PC-9 (cell line): ENCODE measurements at regions not wholly inside any gene's neighbourhood (a gene's known extent, or its start where the extent isn't known, plus 50 kb on each side); places are given as distances from the start of the nearest gene placed in this dataset.

Experiments used
- BruUV-seq: library from RNA; stranded (reverse); fragments of 400-500 nt; replicated peaks from 2 replicates; lab custom pipeline; 2021; lab: Mats Ljungman, UMichigan
- CTCF ChIA-PET: fragments of 300-600 bp; sonication (Branson Sonifier 250); formaldehyde crosslinking; loops from one replicate; lab custom pipeline; 2022; ENCODE audit warnings: antibody characterized with exemption; lab: Charles Lee
- POLR2A ChIA-PET: fragments of 300-600 bp; sonication (Branson Sonifier 250); formaldehyde crosslinking; loops from one replicate; lab custom pipeline; 2022; ENCODE audit warnings: antibody characterized with exemption; ENCODE audit not compliant: unreplicated experiment; lab: Charles Lee
- DNase-seq, 2 experiments: peaks; one replicate each; pipeline versions ENCODE4 v3.0.0 to v3.0.0-alpha.2; 2015 to 2022; ENCODE audit warnings: mixed read lengths in 1 of 2
- H2AFZ ChIP-seq: fragments of 200-600 bp; sonication (generic); 2 replicates; pipeline ENCODE4 v1.8.1; 2017; ENCODE audit warnings: antibody characterized with exemption
- H3F3A ChIP-seq: fragments of 200-600 bp; sonication (generic); 2 replicates; pipeline ENCODE4 v1.8.1; 2017; ENCODE audit warnings: antibody characterized with exemption, mild to moderate bottlenecking, low read depth; ENCODE audit not compliant: insufficient read depth
- H3K27ac ChIP-seq: fragments of 200-600 bp; sonication (generic); 2 replicates; pipeline ENCODE4 v1.6.1; 2016; ENCODE audit warnings: mixed run types
- H3K27me3 ChIP-seq: fragments of 200-600 bp; sonication (generic); 2 replicates; pipeline ENCODE4 v1.6.1; 2016; ENCODE audit warnings: low read depth, mixed run types; ENCODE audit not compliant: insufficient read depth
- H3K36me3 ChIP-seq: fragments of 200-600 bp; sonication (generic); 2 replicates; pipeline ENCODE4 v1.6.1; 2016; ENCODE audit warnings: low read depth, mixed run types
- H3K4me1 ChIP-seq: fragments of 200-600 bp; sonication (generic); replicated peaks from 2 replicates; pipeline ENCODE4 v1.6.1; 2016; ENCODE audit warnings: mixed run types; ENCODE audit not compliant: insufficient read depth
- H3K4me2 ChIP-seq: fragments of 200-600 bp; sonication (generic); 2 replicates; pipeline ENCODE4 v1.6.1; 2017; ENCODE audit warnings: mixed run types
- H3K4me3 ChIP-seq: fragments of 200-600 bp; sonication (generic); 2 replicates; pipeline ENCODE4 v1.6.1; 2016; ENCODE audit warnings: mixed run types
- H3K79me2 ChIP-seq: fragments of 200-600 bp; sonication (generic); 2 replicates; pipeline ENCODE4 v1.6.1; 2017; ENCODE audit warnings: low read depth, mixed run types
- H3K9me2 ChIP-seq: fragments of 200-600 bp; sonication (generic); 2 replicates; pipeline ENCODE4 v1.8.1; 2017; ENCODE audit warnings: mild to moderate bottlenecking; ENCODE audit not compliant: insufficient read depth
- H3K9me3 ChIP-seq: fragments of 200-600 bp; sonication (generic); 2 replicates; pipeline ENCODE4 v1.8.1; 2016; ENCODE audit warnings: low read depth; ENCODE audit not compliant: insufficient read depth
- H4K20me1 ChIP-seq: fragments of 200-600 bp; sonication (generic); 2 replicates; pipeline ENCODE4 v1.8.1; 2017; ENCODE audit not compliant: insufficient read depth
- EZH2 ChIP-seq: fragments of 200-600 bp; sonication (generic); IDR thresholded peaks from 2 replicates; pipeline ENCODE4 v1.8.0; 2017; ENCODE audit warnings: antibody characterized with exemption, low read depth
- intact Hi-C: fragments of 100-400 bp; cut with micrococcal nuclease; formaldehyde crosslinking; loops from one replicate; pipeline ENCODE4 v1.10.0; 2022; ENCODE audit not compliant: unreplicated experiment
- TF ChIP-seq, protein P1 (sequence below): fragments of 200-600 bp; sonication (generic); conservative IDR thresholded peaks from 2 replicates; pipeline ENCODE4 v1.6.1; 2017; ENCODE audit warnings: mixed run types, antibody characterized with exemption, mild to moderate bottlenecking, moderate library complexity

GRCh38 chr4:81528200-81528599 is 56.5 kb upstream of the RASGEF1B start:
- no TSS peak for BruUV-seq
- H3K27ac ChIP-seq, result no peak overlapping the region
- no peaks in the 10 kb centered on the region for H3K36me3 ChIP-seq
- no peaks in the 10 kb centered on the region for H3K79me2 ChIP-seq
- TF ChIP-seq, protein P1, sequence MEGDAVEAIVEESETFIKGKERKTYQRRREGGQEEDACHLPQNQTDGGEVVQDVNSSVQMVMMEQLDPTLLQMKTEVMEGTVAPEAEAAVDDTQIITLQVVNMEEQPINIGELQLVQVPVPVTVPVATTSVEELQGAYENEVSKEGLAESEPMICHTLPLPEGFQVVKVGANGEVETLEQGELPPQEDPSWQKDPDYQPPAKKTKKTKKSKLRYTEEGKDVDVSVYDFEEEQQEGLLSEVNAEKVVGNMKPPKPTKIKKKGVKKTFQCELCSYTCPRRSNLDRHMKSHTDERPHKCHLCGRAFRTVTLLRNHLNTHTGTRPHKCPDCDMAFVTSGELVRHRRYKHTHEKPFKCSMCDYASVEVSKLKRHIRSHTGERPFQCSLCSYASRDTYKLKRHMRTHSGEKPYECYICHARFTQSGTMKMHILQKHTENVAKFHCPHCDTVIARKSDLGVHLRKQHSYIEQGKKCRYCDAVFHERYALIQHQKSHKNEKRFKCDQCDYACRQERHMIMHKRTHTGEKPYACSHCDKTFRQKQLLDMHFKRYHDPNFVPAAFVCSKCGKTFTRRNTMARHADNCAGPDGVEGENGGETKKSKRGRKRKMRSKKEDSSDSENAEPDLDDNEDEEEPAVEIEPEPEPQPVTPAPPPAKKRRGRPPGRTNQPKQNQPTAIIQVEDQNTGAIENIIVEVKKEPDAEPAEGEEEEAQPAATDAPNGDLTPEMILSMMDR, result no peak
- TF ChIP-seq EZH2, result no peak
- H3K27me3 ChIP-seq, result no peaks in the 10 kb centered on the region
- H3F3A ChIP-seq, result no peaks in the 10 kb centered on the region
- no peaks in the 10 kb centered on the region for H3K4me1 ChIP-seq
- no peaks in the 10 kb centered on the region for H4K20me1 ChIP-seq
- intact Hi-C loops, result no loop called here
- no peak overlapping the region for H3K4me2 ChIP-seq
- no peak for DNase-seq
- CTCF ChIA-PET, result no interaction called here
- no peak overlapping the region for H2AFZ ChIP-seq
- POLR2A ChIA-PET, result no interaction called here
- no peak overlapping the region for H3K4me3 ChIP-seq
- H3K9me2 ChIP-seq, result no peaks in the 10 kb centered on the region
- H3K9me3 ChIP-seq, result no peaks in the 10 kb centered on the region

GRCh38 chr4:81527709-81528108 is 56.0 kb upstream of the RASGEF1B start:
- no peaks in the 10 kb centered on the region for H3K9me2 ChIP-seq
- no TSS peak for BruUV-seq
- ChIA-PET POLR2A (no interaction called here), CTCF (no interaction called here)
- no peaks in the 10 kb centered on the region for H3K9me3 ChIP-seq
- no peak overlapping the region for H2AFZ ChIP-seq
- no peaks in the 10 kb centered on the region for H3K4me1 ChIP-seq
- H3K4me3 ChIP-seq, result no peak overlapping the region
- no peaks in the 10 kb centered on the region for H3K27me3 ChIP-seq
- H3K36me3 ChIP-seq, result no peaks in the 10 kb centered on the region
- no peaks in the 10 kb centered on the region for H4K20me1 ChIP-seq
- intact Hi-C loops, result no loop called here
- DNase-seq, result no peak
- no peak overlapping the region for H3K4me2 ChIP-seq
- no peaks in the 10 kb centered on the region for H3F3A ChIP-seq
- no peak overlapping the region for H3K27ac ChIP-seq
- no peaks in the 10 kb centered on the region for H3K79me2 ChIP-seq
- TF ChIP-seq, protein P1, result no peak
- TF ChIP-seq EZH2, result no peak

- intact Hi-C loops, result no loop called here
- H3F3A ChIP-seq, result no peaks in the 10 kb centered on the region
- no peaks in the 10 kb centered on the region for H3K9me2 ChIP-seq
- no peak for DNase-seq
- no peak overlapping the region for H3K4me3 ChIP-seq
- H3K27ac ChIP-seq, result no peak overlapping the region
- H2AFZ ChIP-seq, result no peak overlapping the region
- no peaks in the 10 kb centered on the region for H3K9me3 ChIP-seq
- H3K4me1 ChIP-seq, result no peaks in the 10 kb centered on the region
- H3K36me3 ChIP-seq, result no peaks in the 10 kb centered on the region
- no peak overlapping the region for H3K4me2 ChIP-seq
- ChIA-PET CTCF (no interaction called here), POLR2A (no interaction called here)
- H3K79me2 ChIP-seq, result no peaks in the 10 kb centered on the region
- no peaks in the 10 kb centered on the region for H3K27me3 ChIP-seq
- no peaks in the 10 kb centered on the region for H4K20me1 ChIP-seq
- TF ChIP-seq, protein P1, result no peak
- no peak for TF ChIP-seq EZH2
- BruUV-seq, result no TSS peak
Measured at GRCh38 chr4:81527115-81527514, 55.4 kb upstream of the RASGEF1B start.
